NOMO-1 treated with dmso at 0.1 percent for 144 hours (cell line): ENCODE measurements at regions not wholly inside any gene's neighbourhood (a gene's known extent, or its start where the extent isn't known, plus 50 kb on each side); places are given as distances from the start of the nearest gene placed in this dataset.
"Not testable (repeated sequence)": the region's sequence is repeated elsewhere in the genome, so short reads cannot be mapped to it uniquely, and the experiment has no call there.

ENCODE experiments used
- DNase-seq: peaks from one replicate; lab custom pipeline; 2025; ENCODE audit not compliant: unreplicated experiment; lab: John Stamatoyannopoulos, UW

DNA sequence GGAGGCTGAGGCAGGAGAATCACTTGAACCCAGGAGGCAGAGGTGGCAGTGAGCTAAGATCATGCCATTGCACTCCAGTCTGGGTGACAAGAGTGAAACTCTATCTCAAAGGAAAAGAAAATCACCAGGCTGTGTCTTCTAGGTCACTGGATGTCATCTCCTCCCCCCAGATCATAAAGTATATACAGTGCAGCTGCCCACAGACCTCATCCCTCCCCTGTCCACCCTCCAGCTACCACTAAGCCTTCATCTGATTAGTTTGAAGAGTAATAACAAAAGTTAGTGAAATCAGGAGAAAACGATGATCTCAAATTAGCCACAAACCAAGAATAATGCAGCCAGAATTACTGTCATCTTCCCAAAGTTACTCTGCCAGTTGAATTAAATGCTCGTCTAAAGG is 117.2 kb downstream of the ZNF22 start:
- DNase-seq: not testable (repeated sequence)

DNA sequence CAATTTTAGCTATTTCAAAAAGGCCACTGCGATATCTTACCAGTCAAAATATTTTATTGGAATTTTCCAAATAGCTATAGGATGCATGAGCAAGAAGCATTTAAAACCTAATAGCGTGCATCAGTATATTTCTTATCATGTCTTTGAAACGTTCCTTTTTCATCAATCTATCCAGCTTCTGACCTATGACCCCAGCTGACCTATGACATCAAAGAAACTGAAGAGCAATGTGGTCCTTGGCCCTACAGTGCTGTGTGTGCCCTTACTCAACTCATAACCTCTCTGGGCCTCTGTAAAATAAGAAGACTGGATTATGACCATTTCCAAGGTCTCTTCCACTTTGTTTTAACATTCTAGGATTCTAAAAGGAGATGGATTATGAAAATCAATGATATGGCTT is 118.2 kb downstream of the ZNF22 start:
- DNase-seq: no peak

GRCh38 chr10:45122180-45122860 is 121.6 kb downstream of the ZNF22 start:
- DNase-seq: not testable (repeated sequence)

DNA sequence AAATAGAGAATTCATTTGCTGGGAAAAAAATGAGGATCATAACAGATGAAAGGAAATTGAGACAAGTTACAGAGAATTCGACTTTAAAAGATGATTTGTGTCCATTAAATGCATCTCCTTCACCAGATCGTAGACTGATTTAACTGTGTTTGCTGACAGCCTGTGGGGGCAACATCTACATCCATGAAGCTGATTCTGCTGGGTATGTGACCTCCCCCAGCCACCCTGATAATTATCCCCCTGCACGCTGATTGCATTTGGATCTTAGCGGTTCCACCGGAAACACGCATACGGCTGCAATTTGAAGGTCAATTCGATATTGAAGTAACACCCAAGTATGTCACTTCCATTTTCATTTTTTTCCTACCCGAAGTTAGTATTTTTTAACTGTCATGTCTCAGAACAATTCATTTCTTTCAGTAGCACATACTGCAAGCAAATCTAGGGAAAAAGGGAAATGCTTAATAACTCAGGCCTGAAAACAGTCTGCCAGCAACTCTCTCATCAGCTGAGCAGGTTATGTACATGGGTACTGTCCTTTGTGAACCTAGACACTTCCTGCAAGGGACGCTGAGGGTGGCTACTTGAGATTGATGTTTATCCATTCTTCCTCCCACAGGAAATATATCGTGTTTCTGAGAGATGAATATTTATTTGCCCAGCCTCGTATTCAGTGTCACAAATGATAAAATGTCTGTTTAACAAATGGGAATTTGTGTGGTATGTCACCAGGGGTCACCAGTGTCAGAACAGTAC is 134.9 kb downstream of the ZNF22 start:
- DNase-seq: no peak

- no peak for DNase-seq
Observed at GRCh38 chr10:45136256-45136655, 135.5 kb downstream of the ZNF22 start.

GRCh38 chr10:45144326-45145070 is 143.8 kb downstream of the ZNF22 start:
- no peak for DNase-seq

GRCh38 chr10:45145143-45145542 is 144.4 kb downstream of the ZNF22 start:
- not testable (repeated sequence) for DNase-seq

GRCh38 chr10:45147000-45147399 is 146.3 kb downstream of the ZNF22 start:
- no peak for DNase-seq

DNA sequence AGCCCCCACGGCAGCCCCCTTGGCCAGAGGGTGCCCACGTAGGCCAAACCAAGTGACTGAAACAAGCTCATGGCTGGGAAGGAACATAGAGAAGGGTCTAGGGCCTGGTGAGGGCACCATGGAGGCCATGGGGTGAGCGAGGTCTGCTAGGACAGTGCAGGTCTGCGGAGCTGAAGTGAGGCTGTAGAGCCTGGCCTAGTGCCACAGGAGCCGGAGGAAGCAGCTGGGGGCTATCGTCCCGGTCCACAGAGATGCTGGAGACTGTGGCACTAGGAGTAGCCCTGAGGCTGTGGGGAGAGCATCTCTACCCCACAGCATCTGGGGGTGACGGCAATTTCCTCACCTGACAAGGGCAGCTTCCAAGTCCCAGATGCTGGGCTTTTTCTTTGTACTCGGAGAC is 150.3 kb downstream of the ZNF22 start:
- no peak for DNase-seq

DNA sequence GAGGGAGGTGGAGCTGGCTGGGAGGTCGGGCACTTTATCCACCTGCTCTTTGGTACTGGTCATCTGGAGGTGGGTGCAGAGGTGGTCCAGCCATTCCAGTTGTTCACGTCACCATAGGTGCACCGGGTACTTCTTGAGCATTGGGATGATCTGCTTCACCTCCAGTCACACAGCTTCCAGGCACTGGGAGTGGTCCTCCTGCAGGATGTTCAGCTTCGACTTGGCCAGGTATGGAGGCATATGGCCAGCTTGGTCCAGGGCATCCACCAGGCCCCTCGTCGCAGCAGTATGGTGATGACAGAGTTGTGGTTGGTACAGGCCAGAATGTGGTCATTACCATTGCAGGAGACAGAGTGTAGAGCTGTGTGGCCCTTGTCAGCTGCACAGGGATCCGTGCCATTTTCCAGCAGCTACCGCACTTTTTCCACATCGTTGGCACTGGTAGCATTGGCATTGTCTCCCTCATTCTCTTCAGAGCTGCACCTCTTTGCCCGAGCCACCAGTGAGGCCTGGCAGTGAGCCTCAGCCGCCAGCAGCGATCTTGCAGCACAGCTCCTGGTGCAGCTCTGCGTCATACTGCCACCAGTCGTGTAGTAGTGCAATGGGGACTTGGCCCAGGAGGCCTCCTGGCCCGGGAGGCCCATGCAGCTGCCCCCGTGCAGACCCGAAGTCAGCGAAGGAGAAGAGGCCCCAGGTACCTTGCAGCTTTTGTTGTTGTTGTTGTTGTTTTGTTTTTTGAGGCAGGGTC is 150.9 kb downstream of the ZNF22 start:
- no peak for DNase-seq

GRCh38 chr10:45152726-45153125 is 152.0 kb downstream of the ZNF22 start:
- DNase-seq: no peak

GRCh38 chr10:45154502-45154901 is 153.8 kb downstream of the ZNF22 start:
- no peak for DNase-seq

GRCh38 chr10:45155784-45156183 is 155.1 kb downstream of the ZNF22 start:
- no peak for DNase-seq

DNA sequence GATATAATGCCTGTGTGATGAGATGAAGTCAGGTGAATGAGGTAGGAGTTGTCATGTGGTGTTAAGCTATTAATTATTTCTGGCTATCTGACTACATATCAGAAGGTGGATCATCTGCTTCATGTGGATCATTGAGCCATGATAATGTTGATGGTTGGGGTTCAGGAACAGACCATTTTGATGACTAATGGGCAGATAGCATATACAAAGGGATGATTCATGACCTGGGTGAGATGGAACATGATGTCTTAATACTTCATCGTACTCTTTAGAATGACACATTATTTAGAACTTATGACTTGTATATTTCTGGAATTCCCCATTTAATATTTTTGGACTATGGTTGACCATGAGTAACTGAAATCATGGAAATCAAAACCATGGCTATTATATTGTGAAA is 155.1 kb downstream of the OR13A1 start:
- DNase-seq: no peak

- no peak for DNase-seq
Observed at GRCh38 chr10:45163315-45163975, 152.0 kb downstream of the OR13A1 start.

- DNase-seq: not testable (repeated sequence)
Observed at GRCh38 chr10:45175520-45176118, 139.8 kb downstream of the OR13A1 start.

GRCh38 chr10:45179691-45180090 is 135.7 kb downstream of the OR13A1 start:
- no peak for DNase-seq

DNA sequence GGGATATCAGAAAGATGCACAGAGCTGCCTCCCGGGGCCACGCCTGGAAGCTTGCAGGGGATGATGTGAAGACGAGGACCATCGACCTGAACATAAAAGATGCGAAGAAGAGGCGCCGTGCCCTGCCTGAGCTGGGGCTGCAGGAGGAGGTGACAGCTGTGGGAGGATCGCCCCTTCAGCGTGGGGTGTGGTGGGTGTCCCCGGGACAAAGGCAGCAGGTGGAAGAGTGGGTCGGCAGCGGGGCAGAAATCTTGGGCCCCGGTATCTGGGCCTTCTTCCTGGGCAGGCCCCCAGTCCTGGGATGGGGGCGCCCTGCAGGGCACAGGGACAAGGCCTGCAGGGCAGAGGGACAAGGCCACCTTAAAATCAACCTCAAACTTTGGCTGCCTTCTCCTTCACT is 134.9 kb downstream of the OR13A1 start:
- DNase-seq: no peak

- no peak for DNase-seq
Observed at GRCh38 chr10:45180946-45181875, 134.2 kb downstream of the OR13A1 start.
